A204.1 (cell line): ENCODE measurements at regions not wholly inside any gene's neighbourhood (a gene's known extent, or its start where the extent isn't known, plus 50 kb on each side); places are given as distances from the start of the nearest gene placed in this dataset.

Source experiments
- FAIRE-seq: peaks from 2 replicates; lab custom pipeline; 2012; peaks lifted over from hg19 to GRCh38; lab: Jason Lieb, UNC

- no peak for FAIRE-seq
Observed at GRCh38 chr21:27246741-27247140, 279.9 kb upstream of the ADAMTS5 start.

DNA sequence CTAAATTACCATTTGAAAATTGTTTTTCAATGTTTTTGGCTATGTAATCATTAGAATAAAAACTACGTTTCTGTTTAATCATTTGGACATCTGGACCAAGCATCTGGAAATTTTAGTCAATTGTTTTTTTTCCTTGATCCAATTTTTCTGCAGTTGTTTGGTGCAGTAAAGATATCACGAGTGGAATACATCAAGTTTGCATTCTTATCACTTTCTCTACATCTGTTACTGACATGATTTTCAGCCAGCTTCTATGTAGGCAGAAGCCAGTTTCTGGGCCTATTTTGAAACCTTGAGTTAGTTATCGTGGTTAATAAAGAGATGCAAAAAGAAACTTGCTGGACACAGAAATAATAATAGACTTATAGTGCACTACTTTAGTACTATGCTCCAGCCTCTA, 277.9 kb upstream of the ADAMTS5 start:
- no peak for FAIRE-seq

DNA sequence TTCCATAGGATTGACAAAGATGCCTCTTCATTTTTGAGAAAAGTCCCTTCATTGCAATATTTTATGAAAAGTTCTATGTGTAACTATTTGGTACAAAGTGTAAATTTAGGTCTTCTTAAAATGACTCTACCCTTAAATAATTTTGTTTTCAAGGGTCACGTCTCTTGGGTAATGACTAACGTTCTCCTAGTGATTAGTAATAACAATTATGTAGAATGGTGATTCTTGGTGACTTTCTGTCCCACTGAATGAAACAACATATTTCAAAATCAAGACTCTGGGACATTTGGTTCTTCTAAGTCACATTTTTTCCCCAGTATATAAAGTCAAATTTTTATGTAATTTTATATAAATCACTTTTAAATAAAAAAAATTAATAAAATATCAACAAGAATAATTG, 277.5 kb upstream of the ADAMTS5 start:
- peak; percentile 29 for FAIRE-seq

- FAIRE-seq = no peak
Observed at GRCh38 chr21:27240839-27241238, 274.0 kb upstream of the ADAMTS5 start.

GRCh38 chr21:27233514-27234115, 266.7 kb upstream of the ADAMTS5 start:
- FAIRE-seq = no peak

- no peak for FAIRE-seq
Observed at GRCh38 chr21:27225940-27226339, 259.1 kb upstream of the ADAMTS5 start.

DNA sequence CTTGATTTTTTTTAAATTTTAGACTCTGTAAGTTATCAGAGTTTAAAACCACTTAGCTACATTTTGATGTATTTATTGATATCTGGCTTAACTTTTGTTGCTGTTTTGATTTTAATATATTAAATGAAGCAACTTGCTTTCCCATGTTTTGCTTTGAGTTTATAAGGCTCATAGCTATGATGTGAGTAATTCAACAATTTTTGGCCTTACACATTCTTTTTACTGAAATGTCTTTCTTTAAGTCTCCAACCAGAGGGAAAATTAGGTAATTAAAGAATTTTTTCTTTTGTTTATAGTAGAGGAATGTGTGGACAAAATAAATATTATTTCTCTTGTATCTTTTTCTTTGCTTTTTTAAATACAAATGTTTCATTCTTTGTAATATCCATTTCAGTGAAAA, 258.3 kb upstream of the ADAMTS5 start:
- no peak for FAIRE-seq

- peak; percentile 58 for FAIRE-seq
Observed at GRCh38 chr21:27224169-27224568, 257.3 kb upstream of the ADAMTS5 start.

- FAIRE-seq = no peak
Observed at GRCh38 chr21:27221077-27221476, 254.2 kb upstream of the ADAMTS5 start.

DNA sequence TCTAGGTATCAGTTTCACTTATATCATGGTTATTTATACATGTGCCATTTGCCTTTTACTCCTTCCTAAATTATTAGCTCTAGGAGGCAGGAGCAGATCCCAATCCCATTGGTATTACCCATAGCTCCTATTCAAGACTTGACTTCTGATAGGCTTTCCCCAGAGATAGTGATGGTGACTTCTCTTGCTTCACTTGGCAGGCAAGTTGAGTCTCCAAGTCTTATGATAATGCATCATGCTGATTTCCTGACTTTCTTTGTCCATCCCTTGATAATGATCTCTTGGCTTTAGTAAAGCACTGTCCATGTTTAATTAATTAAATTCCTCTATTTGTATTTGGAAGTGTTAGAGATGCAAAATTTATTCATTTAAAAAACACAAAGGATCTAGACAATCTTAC, 253.5 kb upstream of the ADAMTS5 start:
- FAIRE-seq = no peak

DNA sequence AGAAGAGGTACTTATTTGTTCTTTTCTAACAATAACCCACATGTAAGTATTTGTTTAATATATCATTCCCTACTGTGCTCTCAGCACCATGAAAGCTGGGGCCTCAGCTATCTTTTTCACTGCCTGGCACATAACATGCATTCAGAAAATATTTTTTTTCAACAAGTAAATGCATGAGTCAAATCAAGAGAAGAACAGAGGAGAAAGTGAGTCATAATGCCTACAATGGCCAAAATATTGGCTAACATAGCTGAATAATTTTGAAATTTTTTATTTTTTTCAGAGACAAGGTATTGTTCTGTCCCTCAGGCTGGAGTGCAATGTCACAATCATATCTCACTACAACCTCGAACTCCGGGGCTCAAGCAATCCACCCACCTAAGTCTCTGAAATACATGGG, 252.2 kb upstream of the ADAMTS5 start:
- no peak for FAIRE-seq

GRCh38 chr21:27213303-27213702, 246.4 kb upstream of the ADAMTS5 start:
- no peak for FAIRE-seq

GRCh38 chr21:27212441-27212840, 245.6 kb upstream of the ADAMTS5 start:
- FAIRE-seq = no peak

DNA sequence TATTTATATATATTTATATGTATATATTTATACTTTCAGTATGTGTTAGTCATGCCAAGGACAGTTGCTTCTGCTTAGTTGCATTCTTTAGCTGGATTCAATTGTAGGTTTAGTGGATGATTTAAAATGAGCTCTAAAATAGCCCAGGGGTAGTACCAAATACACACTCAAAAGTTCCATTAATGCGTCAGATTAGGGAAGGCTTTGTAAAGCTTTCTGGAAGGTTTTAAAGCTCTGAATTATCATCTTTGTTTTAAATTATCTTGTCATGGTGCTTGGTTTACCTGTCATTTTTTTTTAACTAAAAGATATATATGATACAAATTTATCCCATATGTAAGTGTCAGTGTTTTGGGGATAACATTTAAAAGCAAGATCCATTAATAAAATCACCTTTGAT, 242.7 kb upstream of the ADAMTS5 start:
- no peak for FAIRE-seq

DNA sequence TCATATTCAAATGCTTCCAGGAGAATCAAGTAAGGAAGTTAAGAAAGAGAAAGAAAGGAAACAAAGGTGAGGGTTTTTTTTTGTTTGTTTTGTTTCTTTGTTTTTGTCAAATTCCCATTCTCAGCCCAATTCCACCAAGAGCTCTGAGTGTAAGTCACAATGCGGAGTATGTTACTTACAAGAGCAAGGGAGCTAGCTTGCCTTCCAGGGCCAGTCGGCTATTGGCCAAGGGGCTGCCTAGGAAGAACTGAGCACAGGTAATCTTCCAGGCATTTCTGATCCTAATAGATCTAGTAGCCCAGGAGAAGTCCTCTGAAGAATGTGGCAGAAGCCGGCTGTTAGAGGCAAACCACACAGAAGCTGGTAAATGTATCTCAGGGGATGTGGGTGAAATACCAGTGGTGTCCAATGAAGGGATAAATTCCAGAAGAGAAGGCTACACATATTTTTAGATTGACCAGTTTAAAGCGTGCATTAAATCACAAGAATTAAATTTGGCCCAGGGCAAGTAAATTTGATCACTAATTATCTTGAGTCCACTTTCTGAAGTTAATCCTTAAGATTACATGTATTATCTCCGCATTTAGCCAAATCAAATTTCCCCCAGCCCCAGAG, 239.6 kb upstream of the ADAMTS5 start:
- FAIRE-seq = no peak

DNA sequence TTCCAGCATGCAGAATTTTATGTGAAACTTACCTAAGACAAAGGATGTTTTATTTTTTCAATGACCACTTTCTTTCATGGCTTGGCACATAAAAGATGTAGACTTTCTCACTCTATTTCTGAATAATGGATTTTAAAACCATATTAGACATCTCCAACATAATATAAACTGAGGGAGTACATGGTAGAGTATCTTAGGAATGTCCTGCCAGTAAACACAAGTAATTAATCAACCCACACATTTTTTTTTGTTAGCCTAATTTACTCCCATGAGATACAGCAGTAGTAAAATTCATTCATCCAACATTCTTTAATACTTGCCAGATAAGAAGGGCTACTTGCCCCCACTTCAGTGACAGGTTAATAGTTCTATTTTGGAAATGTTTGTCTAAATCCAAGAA, 235.4 kb upstream of the ADAMTS5 start:
- no peak for FAIRE-seq

DNA sequence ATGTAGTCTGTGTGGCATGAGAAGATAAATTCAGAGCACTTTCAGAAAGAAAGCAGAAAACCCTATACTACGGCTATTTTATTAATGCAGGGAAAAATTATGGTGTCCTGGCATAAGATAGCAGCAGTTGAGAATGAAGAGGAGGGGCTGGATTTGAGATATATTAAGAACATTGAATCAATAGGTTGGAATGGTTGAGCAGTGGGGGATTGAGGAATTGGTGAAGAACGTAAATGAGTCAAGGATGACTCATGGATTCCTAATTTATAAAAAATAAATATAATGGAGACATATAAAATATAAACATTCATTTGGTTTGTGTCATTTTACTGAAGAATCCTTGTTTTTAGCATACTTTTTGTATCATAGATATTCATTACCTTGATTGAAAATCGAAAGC, 234.3 kb upstream of the ADAMTS5 start:
- no peak for FAIRE-seq

DNA sequence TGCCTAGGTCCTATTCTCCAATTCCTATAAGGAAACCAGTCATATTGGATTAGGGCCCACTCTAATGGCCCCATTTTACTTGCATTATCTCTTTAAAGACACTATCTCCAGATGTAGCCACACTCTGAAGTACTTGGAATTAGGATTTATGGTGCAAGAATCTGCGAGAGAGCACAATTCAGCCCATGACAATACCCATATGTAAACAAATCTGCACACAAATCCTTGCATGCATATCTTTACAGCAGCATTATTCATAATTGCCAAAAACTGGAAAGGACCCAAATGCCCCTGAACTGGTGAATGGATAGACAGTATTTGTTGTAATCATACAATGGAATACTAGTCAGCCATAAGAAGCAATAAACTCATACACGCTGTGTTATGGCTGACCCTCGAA, 229.8 kb upstream of the ADAMTS5 start:
- FAIRE-seq = no peak

DNA sequence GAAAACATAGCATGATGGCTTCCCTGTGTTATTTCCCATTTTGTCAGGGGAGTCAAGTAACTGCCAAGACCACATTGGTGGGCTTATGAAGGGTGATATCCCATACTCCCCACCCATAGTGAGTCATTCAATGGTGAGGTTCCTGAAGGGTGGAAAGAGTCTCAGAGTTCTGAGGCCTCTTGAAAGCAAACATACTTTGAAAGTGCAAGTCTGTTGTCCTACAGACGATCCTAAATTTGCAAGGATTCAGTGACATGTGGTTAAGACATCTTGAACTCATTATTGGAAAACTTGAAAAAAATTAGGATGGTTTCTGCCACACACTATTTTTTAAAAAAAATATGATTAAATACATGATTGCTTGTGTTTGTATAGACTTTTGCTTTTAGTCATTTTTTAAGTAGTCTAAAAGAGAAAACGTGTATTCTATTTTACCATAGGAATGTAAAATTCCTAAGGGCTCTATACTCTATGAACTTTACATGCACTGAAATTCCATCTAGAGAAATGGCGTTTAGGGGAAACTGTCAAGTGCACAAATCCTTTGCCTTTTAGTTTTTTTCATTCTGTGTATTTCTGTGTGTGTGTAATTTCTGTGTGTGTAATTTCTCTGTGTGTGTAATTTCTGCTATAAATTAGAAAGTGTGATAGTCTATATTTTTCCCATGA, 225.5 kb upstream of the ADAMTS5 start:
- FAIRE-seq = no peak

- FAIRE-seq = no peak
Observed at GRCh38 chr21:27190601-27191000, 223.7 kb upstream of the ADAMTS5 start.

DNA sequence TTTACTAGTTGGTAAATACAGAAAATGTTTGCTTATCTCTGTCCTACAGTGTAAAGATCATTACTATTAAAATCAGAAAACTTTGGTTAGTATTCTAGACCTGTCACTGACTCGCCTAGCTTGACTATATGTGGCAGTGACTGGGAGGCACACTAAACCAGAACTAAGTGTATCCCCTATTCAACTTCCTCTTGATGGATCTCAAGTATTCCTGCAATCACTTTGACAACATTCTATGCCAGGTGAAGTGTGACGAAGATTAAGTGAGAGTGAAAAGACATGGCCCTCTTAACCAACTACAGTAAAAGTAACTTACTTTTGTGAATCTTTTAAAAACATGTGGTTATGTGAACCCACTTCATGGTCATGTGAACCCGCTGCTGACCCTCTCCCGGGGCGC, 223.0 kb upstream of the ADAMTS5 start:
- FAIRE-seq = no peak

GRCh38 chr21:27173053-27173452, 206.2 kb upstream of the ADAMTS5 start:
- no peak for FAIRE-seq

DNA sequence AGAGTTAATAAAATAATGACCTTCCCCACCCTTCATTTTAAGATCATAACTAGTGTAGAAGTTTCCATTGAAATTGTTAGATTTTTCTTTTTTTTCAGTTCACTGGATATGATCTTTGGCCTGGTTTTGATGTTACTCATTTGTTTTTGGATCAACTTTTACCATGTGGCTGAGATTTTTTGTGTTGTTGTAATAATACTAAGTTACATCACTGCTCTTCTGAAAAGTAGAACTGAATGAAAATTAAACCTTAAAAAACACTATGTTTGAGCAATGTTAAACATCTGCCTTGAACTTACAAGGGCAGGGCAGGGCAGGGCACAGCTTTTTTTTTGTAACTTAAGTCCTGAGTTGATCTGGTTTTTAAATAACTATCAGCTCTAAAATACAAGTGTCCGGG, 204.8 kb upstream of the ADAMTS5 start:
- no peak for FAIRE-seq

GRCh38 chr21:27168084-27168483, 201.2 kb upstream of the ADAMTS5 start:
- FAIRE-seq = peak; percentile 25
